CD4-positive, alpha-beta memory T cell (primary cell): ENCODE measurements at regions not wholly inside any gene's neighbourhood (a gene's known extent, or its start where the extent isn't known, plus 50 kb on each side); places are given as distances from the start of the nearest gene placed in this dataset.

Source experiments
- CTCF ChIA-PET: fragments of 350-600 bp; sonication (Branson Sonifier 250); formaldehyde crosslinking; loops from one replicate; lab custom pipeline; 2021; ENCODE audit warnings: inconsistent platforms; ENCODE audit not compliant: partially characterized antibody; lab: Charles Lee
- POLR2A ChIA-PET: fragments of 350-600 bp; sonication (Branson Sonifier 250); formaldehyde crosslinking; loops from one replicate; lab custom pipeline; 2021; ENCODE audit not compliant: partially characterized antibody; lab: Charles Lee
- DNase-seq, 5 donors: peaks; one replicate each; pipeline versions ENCODE4 v3.0.0 to v3.0.0-alpha.2; 2020 to 2022; ENCODE audit warnings: mixed read lengths in 1 of 5
- H3K27ac ChIP-seq: one replicate; pipeline ENCODE4 v1.7.0; 2013; ENCODE audit warnings: low read depth, low read length
- H3K27me3 ChIP-seq: 2 replicates; pipeline ENCODE4 v1.7.0; 2013; ENCODE audit warnings: mild to moderate bottlenecking, low read length, moderate library complexity; ENCODE audit not compliant: insufficient read depth
- H3K36me3 ChIP-seq: 2 replicates; pipeline ENCODE4 v1.7.0; 2013; ENCODE audit warnings: mild to moderate bottlenecking, low read length, moderate library complexity; ENCODE audit not compliant: insufficient read depth
- H3K4me1 ChIP-seq: 2 replicates; pipeline ENCODE4 v1.7.0; 2013; ENCODE audit warnings: mild to moderate bottlenecking, low read length, moderate library complexity; ENCODE audit not compliant: insufficient read depth
- H3K4me3 ChIP-seq, 2 donors: one replicate each; pipeline ENCODE4 v1.7.0; 2013; ENCODE audit warnings: low read length in 2 of 2, mild to moderate bottlenecking in 1 of 2
- H3K9me3 ChIP-seq, 2 donors: one replicate each; pipeline ENCODE4 v1.7.0; 2013; ENCODE audit warnings: low read length in 2 of 2, control low read depth in 1 of 2; ENCODE audit not compliant: control insufficient read depth in 1 of 2
- H3K27ac Mint-ChIP-seq, 7 donors: one replicate each; pipeline ENCODE4 v1.8.0; 2020 to 2021; ENCODE audit warnings: mixed read lengths in 7 of 7, mild to moderate bottlenecking in 6 of 7, inconsistent platforms in 3 of 7, moderate library complexity in 3 of 7
- H3K27me3 Mint-ChIP-seq, 2 donors: one replicate each; pipeline ENCODE4 v1.8.0; 2020 to 2021; ENCODE audit warnings: mixed read lengths in 2 of 2
- H3K36me3 Mint-ChIP-seq, 2 donors: one replicate each; pipeline ENCODE4 v1.8.0; 2020 to 2021; ENCODE audit warnings: mixed read lengths in 2 of 2, inconsistent platforms in 1 of 2, mild to moderate bottlenecking in 1 of 2
- H3K4me1 Mint-ChIP-seq, 4 donors: one replicate each; pipeline ENCODE4 v1.8.0; 2020 to 2021; ENCODE audit warnings: mixed read lengths in 4 of 4, mild to moderate bottlenecking in 1 of 4
- H3K4me3 Mint-ChIP-seq, 8 donors: one replicate each; pipeline ENCODE4 v1.8.0; 2020 to 2021; ENCODE audit warnings: mixed read lengths in 8 of 8, mild to moderate bottlenecking in 7 of 8, moderate library complexity in 6 of 8, inconsistent platforms in 3 of 8
- H3K9me3 Mint-ChIP-seq, 8 donors: one replicate each; pipeline ENCODE4 v1.8.0; 2020 to 2021; ENCODE audit warnings: mixed read lengths in 8 of 8, mild to moderate bottlenecking in 5 of 8, inconsistent platforms in 3 of 8, moderate library complexity in 1 of 8
- intact Hi-C: fragments of 100-400 bp; cut with micrococcal nuclease; formaldehyde crosslinking; loops from one replicate; pipeline ENCODE4 v1.15.1; 2023

DNA sequence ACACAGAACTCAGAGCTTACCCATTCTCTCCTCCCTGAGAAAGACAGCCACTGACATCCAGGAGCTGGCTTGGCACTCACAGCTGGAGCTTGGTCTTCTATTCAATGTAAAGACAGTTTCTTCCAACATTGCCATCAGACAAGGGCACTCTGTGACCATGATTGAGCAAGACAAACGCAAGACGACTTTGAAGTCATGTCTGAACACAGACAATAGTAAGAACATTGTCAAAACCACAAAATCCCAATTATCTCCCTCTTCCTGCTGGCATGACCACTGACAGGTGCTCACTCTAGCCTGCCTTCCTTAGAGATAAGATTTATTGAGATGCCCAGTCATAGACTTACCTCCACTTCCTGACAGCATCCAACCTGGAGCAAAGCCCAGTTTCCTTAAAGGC is 328.0 kb downstream of the MSX2 start:
- POLR2A ChIA-PET = no interaction called here
- H3K27ac ChIP-seq = no peak overlapping the region
- Mint-ChIP-seq H3K27ac (no peak overlapping the region), H3K4me3 (no peak overlapping the region), H3K4me1 (no peaks in the 10 kb centered on the region), H3K27me3 (peaks cover 3 to 4% of the 10 kb centered on the region in 2 donors), H3K9me3 (peaks cover 0 to 4% (median 0%) of the 10 kb centered on the region in 8 donors), H3K36me3 (no peaks in the 10 kb centered on the region)
- H3K4me1 ChIP-seq = no peaks in the 10 kb centered on the region
- intact Hi-C loops = no loop called here
- H3K36me3 ChIP-seq = no peaks in the 10 kb centered on the region
- DNase-seq = no peak
- no peak overlapping the region for H3K4me3 ChIP-seq
- no peaks in the 10 kb centered on the region for H3K9me3 ChIP-seq
- CTCF ChIA-PET = no interaction called here
- no peaks in the 10 kb centered on the region for H3K27me3 ChIP-seq

DNA sequence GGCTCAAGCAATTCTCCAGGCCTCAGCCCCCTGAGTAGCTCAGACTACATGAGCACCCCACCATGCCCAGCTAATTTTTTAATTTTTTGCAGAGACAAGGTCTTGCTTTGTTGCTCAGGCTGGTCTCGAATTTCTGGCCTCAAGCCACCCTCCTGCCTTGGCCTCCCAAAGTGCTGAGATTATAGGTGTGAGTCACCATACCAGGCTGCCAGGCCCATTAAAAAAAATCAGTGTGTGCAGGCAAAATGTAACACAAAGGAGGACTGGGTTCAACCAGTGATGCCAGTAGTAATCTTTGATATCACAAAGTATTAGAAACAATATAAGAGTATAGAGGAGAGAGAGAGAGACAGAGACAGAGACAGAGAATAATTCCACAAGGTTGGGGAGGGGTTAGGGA is 322.7 kb downstream of the MSX2 start:
- no peak for DNase-seq
- H3K4me3 Mint-ChIP-seq = no peak overlapping the region
- no peaks in the 10 kb centered on the region for H3K9me3 ChIP-seq
- intact Hi-C loops = no loop called here
- POLR2A ChIA-PET = no interaction called here
- CTCF ChIA-PET = no interaction called here
- H3K27me3 Mint-ChIP-seq = peaks cover 4% of the 10 kb centered on the region in 2 donors
- H3K4me1 Mint-ChIP-seq = no peaks in the 10 kb centered on the region
- H3K27ac Mint-ChIP-seq = no peak overlapping the region
- H3K4me3 ChIP-seq = no peak overlapping the region
- H3K36me3 Mint-ChIP-seq = no peaks in the 10 kb centered on the region
- no peaks in the 10 kb centered on the region for H3K27me3 ChIP-seq
- peaks cover 0 to 9% (median 0%) of the 10 kb centered on the region in 8 donors for H3K9me3 Mint-ChIP-seq
- no peaks in the 10 kb centered on the region for H3K4me1 ChIP-seq
- H3K27ac ChIP-seq = no peak overlapping the region
- H3K36me3 ChIP-seq = no peaks in the 10 kb centered on the region

DNA sequence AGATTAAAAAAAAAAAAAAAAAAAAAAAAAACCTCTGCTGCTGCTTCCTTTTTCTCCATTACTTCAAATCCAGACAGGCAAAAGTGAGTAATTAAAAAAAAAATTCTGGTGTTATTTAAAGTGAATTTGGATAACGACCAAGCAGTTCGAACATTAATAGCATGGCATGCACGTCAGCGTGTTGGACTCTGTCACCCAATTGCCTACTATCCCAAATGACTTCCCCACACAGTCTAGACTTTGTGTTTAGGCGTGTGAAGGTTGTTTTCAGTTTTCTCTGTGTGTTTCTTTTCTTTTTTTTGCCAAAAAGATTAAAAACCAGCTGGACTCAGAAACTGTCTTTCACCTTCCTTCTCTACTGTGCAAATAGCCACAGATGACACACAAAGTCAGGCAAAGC is 321.4 kb downstream of the MSX2 start:
- Histone ChIP-seq H3K27me3 (no peaks in the 10 kb centered on the region), H3K4me1 (no peaks in the 10 kb centered on the region), H3K9me3 (no peaks in the 10 kb centered on the region), H3K27ac (no peak overlapping the region), H3K36me3 (no peaks in the 10 kb centered on the region), H3K4me3 (no peak overlapping the region)
- H3K9me3 Mint-ChIP-seq = peaks cover 0 to 8% (median 0%) of the 10 kb centered on the region in 8 donors
- intact Hi-C loops = no loop called here
- ChIA-PET POLR2A (no interaction called here), CTCF (no interaction called here)
- H3K27me3 Mint-ChIP-seq = peaks cover 4 to 6% of the 10 kb centered on the region in 2 donors
- no peaks in the 10 kb centered on the region for H3K4me1 Mint-ChIP-seq
- no peak overlapping the region for H3K27ac Mint-ChIP-seq
- no peak for DNase-seq
- H3K4me3 Mint-ChIP-seq = no peak overlapping the region
- H3K36me3 Mint-ChIP-seq = no peaks in the 10 kb centered on the region

DNA sequence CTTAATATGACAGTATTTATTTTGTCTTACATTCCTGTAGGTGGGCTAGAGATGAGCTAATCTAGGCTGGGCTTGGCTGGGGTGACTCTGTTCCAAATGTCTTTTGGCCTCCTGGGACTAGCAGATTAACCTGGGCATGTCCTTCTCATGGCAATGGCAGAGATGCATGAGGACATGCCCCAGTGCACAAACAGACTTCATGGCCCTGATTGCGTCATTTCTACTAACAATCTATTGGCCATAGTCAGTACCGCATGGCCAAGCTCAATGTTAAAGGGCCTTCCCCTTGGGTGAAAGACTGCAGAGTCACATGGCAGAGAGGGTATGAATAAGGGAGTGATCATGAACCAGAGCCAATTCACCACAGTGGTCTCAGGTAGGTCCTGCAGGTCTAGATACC is 313.4 kb downstream of the MSX2 start:
- Histone ChIP-seq H3K27ac (no peak overlapping the region), H3K4me1 (no peaks in the 10 kb centered on the region), H3K9me3 (no peaks in the 10 kb centered on the region), H3K36me3 (no peaks in the 10 kb centered on the region), H3K4me3 (no peak overlapping the region), H3K27me3 (no peaks in the 10 kb centered on the region)
- H3K27me3 Mint-ChIP-seq = peaks cover 0 to 4% of the 10 kb centered on the region in 2 donors
- no peaks in the 10 kb centered on the region for H3K4me1 Mint-ChIP-seq
- DNase-seq = no peak
- POLR2A ChIA-PET = no interaction called here
- CTCF ChIA-PET = no interaction called here
- no peak overlapping the region for H3K27ac Mint-ChIP-seq
- H3K36me3 Mint-ChIP-seq = no peaks in the 10 kb centered on the region
- peaks cover 0 to 4% (median 0%) of the 10 kb centered on the region in 8 donors for H3K9me3 Mint-ChIP-seq
- no peak overlapping the region for H3K4me3 Mint-ChIP-seq
- intact Hi-C loops = no loop called here

DNA sequence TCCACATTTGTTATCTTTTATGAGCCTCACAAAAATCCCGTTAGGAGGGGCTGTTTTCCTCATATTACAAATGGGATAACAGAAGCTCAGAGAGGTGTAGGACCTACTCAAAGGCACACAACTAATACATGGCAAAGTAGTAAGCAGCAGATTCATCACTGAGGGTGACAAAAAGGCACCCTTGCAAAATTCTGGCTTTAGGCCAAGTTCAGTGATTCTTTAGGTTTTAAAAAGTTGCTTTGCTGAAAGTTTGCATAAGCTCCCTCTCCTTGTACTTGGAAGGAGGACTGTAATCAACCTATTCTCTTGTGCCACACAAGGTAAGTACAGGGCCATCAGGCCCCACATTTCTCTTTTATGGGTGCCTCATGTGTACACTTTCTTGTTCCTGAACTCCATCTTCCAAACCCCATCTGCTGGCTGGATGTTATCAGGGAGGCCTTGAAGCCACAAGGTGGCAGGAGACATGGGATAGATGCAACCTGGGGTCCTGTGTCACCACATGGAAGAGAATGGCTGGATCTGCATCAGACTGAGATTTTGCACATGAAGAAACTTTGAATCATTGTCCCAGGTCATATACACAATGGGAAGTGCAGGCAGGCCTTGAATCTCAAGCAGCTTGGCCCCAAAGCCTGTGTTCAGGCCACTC is 311.6 kb downstream of the MSX2 start:
- H3K4me1 Mint-ChIP-seq = no peaks in the 10 kb centered on the region
- intact Hi-C loops = no loop called here
- Histone ChIP-seq H3K9me3 (no peaks in the 10 kb centered on the region), H3K4me3 (no peak overlapping the region), H3K4me1 (no peaks in the 10 kb centered on the region), H3K36me3 (no peaks in the 10 kb centered on the region), H3K27ac (no peak overlapping the region), H3K27me3 (no peaks in the 10 kb centered on the region)
- H3K27ac Mint-ChIP-seq = no peak overlapping the region
- POLR2A ChIA-PET = no interaction called here
- DNase-seq = no peak
- H3K27me3 Mint-ChIP-seq = peaks cover 0 to 6% of the 10 kb centered on the region in 2 donors
- H3K36me3 Mint-ChIP-seq = no peaks in the 10 kb centered on the region
- no peak overlapping the region for H3K4me3 Mint-ChIP-seq
- peaks cover 0 to 5% (median 0%) of the 10 kb centered on the region in 8 donors for H3K9me3 Mint-ChIP-seq
- CTCF ChIA-PET = no interaction called here

DNA sequence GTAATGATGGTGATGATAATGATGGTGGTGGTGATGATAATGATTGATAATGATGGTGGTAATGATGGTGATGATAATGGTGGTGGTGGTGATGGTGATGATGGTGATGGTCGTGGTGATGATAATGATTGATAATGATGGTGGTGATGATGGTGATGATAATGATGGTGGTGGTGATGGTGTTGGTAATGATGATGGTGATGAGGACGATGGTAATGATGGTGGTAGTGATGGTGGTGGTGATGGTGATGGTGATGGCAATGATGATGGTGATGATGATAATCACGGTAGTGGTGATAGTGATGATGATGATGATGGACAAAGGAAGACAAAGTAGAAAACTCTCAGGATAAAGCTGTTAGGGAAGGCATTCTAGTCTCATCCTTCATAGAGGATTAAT is 310.5 kb downstream of the MSX2 start:
- DNase-seq = no peak
- POLR2A ChIA-PET = no interaction called here
- no peaks in the 10 kb centered on the region for H3K36me3 Mint-ChIP-seq
- intact Hi-C loops = no loop called here
- H3K27ac ChIP-seq = no peak overlapping the region
- no peaks in the 10 kb centered on the region for H3K36me3 ChIP-seq
- peaks cover 0 to 4% of the 10 kb centered on the region in 2 donors for H3K27me3 Mint-ChIP-seq
- H3K27ac Mint-ChIP-seq = no peak overlapping the region
- no peak overlapping the region for H3K4me3 ChIP-seq
- peaks cover 0 to 8% (median 0%) of the 10 kb centered on the region in 8 donors for H3K9me3 Mint-ChIP-seq
- H3K27me3 ChIP-seq = no peaks in the 10 kb centered on the region
- H3K4me1 ChIP-seq = no peaks in the 10 kb centered on the region
- no peaks in the 10 kb centered on the region for H3K9me3 ChIP-seq
- no peaks in the 10 kb centered on the region for H3K4me1 Mint-ChIP-seq
- H3K4me3 Mint-ChIP-seq = no peak overlapping the region
- CTCF ChIA-PET = no interaction called here

DNA sequence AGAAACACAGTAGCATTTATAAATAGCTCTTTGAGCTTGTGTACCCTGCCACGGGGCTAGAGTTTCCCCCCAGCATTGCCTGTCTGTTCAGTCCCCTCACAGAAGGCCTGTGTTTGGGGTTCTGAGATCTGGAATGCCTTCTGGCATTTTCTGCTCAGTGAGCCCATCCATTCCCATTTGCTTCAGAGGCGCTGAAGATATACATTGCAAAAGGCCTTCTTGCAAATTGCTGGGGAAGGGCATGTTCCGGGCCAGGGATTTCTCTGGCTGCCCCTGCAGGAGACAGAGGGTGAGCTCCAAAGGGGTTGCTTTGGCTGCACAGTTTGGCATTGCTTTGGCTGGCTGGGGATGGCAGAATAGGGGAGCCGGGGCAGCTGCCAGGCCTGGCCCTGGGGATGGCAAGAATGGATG is 308.4 kb downstream of the MSX2 start:
- POLR2A ChIA-PET = no interaction called here
- Histone ChIP-seq H3K4me3 (no peak overlapping the region), H3K9me3 (no peaks in the 10 kb centered on the region), H3K4me1 (no peaks in the 10 kb centered on the region), H3K27ac (no peak overlapping the region), H3K36me3 (no peaks in the 10 kb centered on the region), H3K27me3 (no peaks in the 10 kb centered on the region)
- intact Hi-C loops = no loop called here
- CTCF ChIA-PET = no interaction called here
- H3K4me3 Mint-ChIP-seq = no peak overlapping the region
- H3K9me3 Mint-ChIP-seq = peaks cover 0 to 8% (median 0%) of the 10 kb centered on the region in 8 donors
- no peak overlapping the region for H3K27ac Mint-ChIP-seq
- no peaks in the 10 kb centered on the region for H3K36me3 Mint-ChIP-seq
- peaks cover 0 to 4% of the 10 kb centered on the region in 2 donors for H3K27me3 Mint-ChIP-seq
- no peak for DNase-seq
- H3K4me1 Mint-ChIP-seq = no peaks in the 10 kb centered on the region
